ENCODE measurements at regions not wholly inside any gene's neighbourhood (a gene's known extent, or its start where the extent isn't known, plus 50 kb on each side); places are given as distances from the start of the nearest gene placed in this dataset.

GRCh38 chrX:138492371-138492770, 219.1 kb downstream of the FGF13 start:
- Histone ChIP-seq H3K27me3 (ENCODE audit: insufficient read depth, low read length) (no peaks in the 10 kb centered on the region), H3K36me3 (ENCODE audit: insufficient read depth, low read length) (no peaks in the 10 kb centered on the region), H3K9ac (ENCODE audit: low read length) (no peak overlapping the region), H3K9me3 (ENCODE audit: insufficient read depth, low read depth, low read length) (no peaks in the 10 kb centered on the region), H3K27ac (ENCODE audit: low read depth, low read length) (no peak overlapping the region), H3K4me3 (ENCODE audit: insufficient read depth, low read depth, low read length) (no peak overlapping the region), H3K4me1 (ENCODE audit: insufficient read depth, low read length) (no peaks in the 10 kb centered on the region), H3K4me2 (ENCODE audit: low read length) (no peak overlapping the region), H4K20me1 (ENCODE audit: insufficient read depth, low read length) (no peaks in the 10 kb centered on the region), H3K79me2 (ENCODE audit: insufficient read depth, low read length) (no peaks in the 10 kb centered on the region), H2AFZ (ENCODE audit: low read depth, low read length) (no peak overlapping the region)
- Mint-ChIP-seq H3K36me3 (ENCODE audit: low read depth, unreplicated experiment) (no peaks in the 10 kb centered on the region), H3K4me3 (ENCODE audit: unreplicated experiment) (no peak overlapping the region), H3K27ac (ENCODE audit: unreplicated experiment) (peak overlapping the region; percentile 93), H3K4me1 (ENCODE audit: low read depth, unreplicated experiment) (peaks cover 6% of the 10 kb centered on the region), H3K9me3 (ENCODE audit: unreplicated experiment) (no peaks in the 10 kb centered on the region), H3K27me3 (ENCODE audit: low read depth, unreplicated experiment) (peaks cover 3% of the 10 kb centered on the region)
- DNase-seq (ENCODE audit: low read depth), result no peak
- TF ChIP-seq, protein P1, sequence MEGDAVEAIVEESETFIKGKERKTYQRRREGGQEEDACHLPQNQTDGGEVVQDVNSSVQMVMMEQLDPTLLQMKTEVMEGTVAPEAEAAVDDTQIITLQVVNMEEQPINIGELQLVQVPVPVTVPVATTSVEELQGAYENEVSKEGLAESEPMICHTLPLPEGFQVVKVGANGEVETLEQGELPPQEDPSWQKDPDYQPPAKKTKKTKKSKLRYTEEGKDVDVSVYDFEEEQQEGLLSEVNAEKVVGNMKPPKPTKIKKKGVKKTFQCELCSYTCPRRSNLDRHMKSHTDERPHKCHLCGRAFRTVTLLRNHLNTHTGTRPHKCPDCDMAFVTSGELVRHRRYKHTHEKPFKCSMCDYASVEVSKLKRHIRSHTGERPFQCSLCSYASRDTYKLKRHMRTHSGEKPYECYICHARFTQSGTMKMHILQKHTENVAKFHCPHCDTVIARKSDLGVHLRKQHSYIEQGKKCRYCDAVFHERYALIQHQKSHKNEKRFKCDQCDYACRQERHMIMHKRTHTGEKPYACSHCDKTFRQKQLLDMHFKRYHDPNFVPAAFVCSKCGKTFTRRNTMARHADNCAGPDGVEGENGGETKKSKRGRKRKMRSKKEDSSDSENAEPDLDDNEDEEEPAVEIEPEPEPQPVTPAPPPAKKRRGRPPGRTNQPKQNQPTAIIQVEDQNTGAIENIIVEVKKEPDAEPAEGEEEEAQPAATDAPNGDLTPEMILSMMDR (IDR thresholded peaks at IDR 0.05; ENCODE audit: insufficient read depth, low read depth, low read length), result no peak
- TF ChIP-seq EZH2 (IDR thresholded peaks at IDR 0.05; ENCODE audit: insufficient read depth, low read length), result no peak
- no peak for FAIRE-seq

GRCh38 chrX:138487866-138488265, 223.7 kb downstream of the FGF13 start:
- Mint-ChIP-seq H3K4me1 (ENCODE audit: low read depth, unreplicated experiment) (peaks cover 6% of the 10 kb centered on the region), H3K27ac (ENCODE audit: unreplicated experiment) (no peak overlapping the region), H3K36me3 (ENCODE audit: low read depth, unreplicated experiment) (no peaks in the 10 kb centered on the region), H3K9me3 (ENCODE audit: unreplicated experiment) (no peaks in the 10 kb centered on the region), H3K4me3 (ENCODE audit: unreplicated experiment) (no peak overlapping the region), H3K27me3 (ENCODE audit: low read depth, unreplicated experiment) (peaks cover 3% of the 10 kb centered on the region)
- Histone ChIP-seq H3K27me3 (ENCODE audit: insufficient read depth, low read length) (no peaks in the 10 kb centered on the region), H2AFZ (ENCODE audit: low read depth, low read length) (no peak overlapping the region), H4K20me1 (ENCODE audit: insufficient read depth, low read length) (no peaks in the 10 kb centered on the region), H3K27ac (ENCODE audit: low read depth, low read length) (no peak overlapping the region), H3K9ac (ENCODE audit: low read length) (no peak overlapping the region), H3K36me3 (ENCODE audit: insufficient read depth, low read length) (no peaks in the 10 kb centered on the region), H3K9me3 (ENCODE audit: insufficient read depth, low read depth, low read length) (no peaks in the 10 kb centered on the region), H3K4me2 (ENCODE audit: low read length) (no peak overlapping the region), H3K79me2 (ENCODE audit: insufficient read depth, low read length) (no peaks in the 10 kb centered on the region), H3K4me3 (ENCODE audit: insufficient read depth, low read depth, low read length) (no peak overlapping the region), H3K4me1 (ENCODE audit: insufficient read depth, low read length) (no peaks in the 10 kb centered on the region)
- TF ChIP-seq, protein P1 (IDR thresholded peaks at IDR 0.05; ENCODE audit: insufficient read depth, low read depth, low read length), result no peak
- TF ChIP-seq EZH2 (IDR thresholded peaks at IDR 0.05; ENCODE audit: insufficient read depth, low read length), result no peak
- FAIRE-seq, result no peak
- no peak for DNase-seq (ENCODE audit: low read depth)

DNA sequence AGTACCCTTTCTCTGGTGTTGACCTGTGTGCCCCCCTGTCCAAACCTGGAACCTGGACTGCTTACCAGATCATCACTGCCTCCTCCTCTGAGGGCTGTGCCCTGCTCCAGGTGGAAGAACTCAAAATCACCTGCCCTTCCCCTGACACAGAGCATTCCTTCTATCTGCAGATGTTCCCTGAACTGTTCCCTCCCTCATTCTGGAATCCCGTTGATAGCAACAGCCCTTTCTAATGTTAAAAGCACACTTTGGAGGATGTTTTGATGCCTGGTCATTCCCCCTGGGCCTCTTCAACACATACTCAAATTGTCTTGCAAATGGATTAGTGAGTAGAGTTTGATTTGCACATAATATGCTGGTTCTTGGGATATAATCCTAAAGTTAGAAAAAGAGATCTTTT, 225.8 kb downstream of the FGF13 start:
- FAIRE-seq (no peak), DNase-seq (ENCODE audit: low read depth) (no peak)
- Mint-ChIP-seq H3K4me1 (ENCODE audit: low read depth, unreplicated experiment) (no peaks in the 10 kb centered on the region), H3K4me3 (ENCODE audit: unreplicated experiment) (no peak overlapping the region), H3K9me3 (ENCODE audit: unreplicated experiment) (no peaks in the 10 kb centered on the region), H3K36me3 (ENCODE audit: low read depth, unreplicated experiment) (no peaks in the 10 kb centered on the region), H3K27me3 (ENCODE audit: low read depth, unreplicated experiment) (peaks cover 3% of the 10 kb centered on the region), H3K27ac (ENCODE audit: unreplicated experiment) (no peak overlapping the region)
- H3K4me3 ChIP-seq (ENCODE audit: insufficient read depth, low read depth, low read length), result no peak overlapping the region
- H3K4me1 ChIP-seq (ENCODE audit: insufficient read depth, low read length), result no peaks in the 10 kb centered on the region
- no peaks in the 10 kb centered on the region for H3K9me3 ChIP-seq (ENCODE audit: insufficient read depth, low read depth, low read length)
- no peak overlapping the region for H2AFZ ChIP-seq (ENCODE audit: low read depth, low read length)
- no peaks in the 10 kb centered on the region for H4K20me1 ChIP-seq (ENCODE audit: insufficient read depth, low read length)
- H3K27ac ChIP-seq (ENCODE audit: low read depth, low read length), result no peak overlapping the region
- H3K27me3 ChIP-seq (ENCODE audit: insufficient read depth, low read length), result no peaks in the 10 kb centered on the region
- H3K36me3 ChIP-seq (ENCODE audit: insufficient read depth, low read length), result no peaks in the 10 kb centered on the region
- no peaks in the 10 kb centered on the region for H3K79me2 ChIP-seq (ENCODE audit: insufficient read depth, low read length)
- H3K4me2 ChIP-seq (ENCODE audit: low read length), result no peak overlapping the region
- TF ChIP-seq EZH2 (IDR thresholded peaks at IDR 0.05; ENCODE audit: insufficient read depth, low read length), result no peak
- TF ChIP-seq, protein P1 (IDR thresholded peaks at IDR 0.05; ENCODE audit: insufficient read depth, low read depth, low read length), result no peak
- H3K9ac ChIP-seq (ENCODE audit: low read length), result no peak overlapping the region

Measured in astrocyte (in vitro differentiated cells and primary cell).